ENCODE measurements at regions not wholly inside any gene's neighbourhood (a gene's known extent, or its start where the extent isn't known, plus 50 kb on each side); places are given as distances from the start of the nearest gene placed in this dataset.

DNA sequence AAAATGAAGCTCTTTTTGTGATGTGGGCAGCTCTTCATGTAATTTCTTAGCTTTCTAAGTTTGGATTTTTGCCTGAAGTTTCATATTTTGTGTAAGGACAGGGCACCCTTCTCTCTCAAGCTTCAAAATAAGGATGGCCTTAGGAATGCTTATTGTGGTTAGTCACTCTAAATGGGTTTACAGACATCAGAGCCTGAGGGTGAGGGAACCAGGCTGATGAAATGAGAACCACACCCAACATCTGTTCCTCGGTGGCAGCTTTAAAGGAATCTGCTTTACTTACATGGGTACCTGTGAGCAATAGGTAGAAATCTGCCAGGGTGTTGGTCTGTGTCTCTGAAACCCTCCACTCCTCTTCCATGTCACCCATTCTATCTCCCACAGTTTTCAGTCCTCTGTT, 174.3 kb downstream of the EMX2 start:
- H3K4me1 ChIP-seq, result no peaks in the 10 kb centered on the region
- no peak overlapping the region for H3K4me2 ChIP-seq (ENCODE audit: low read length)
- H3K9me3 ChIP-seq (ENCODE audit: control insufficient read depth, low read length), result no peaks in the 10 kb centered on the region
- H3K79me2 ChIP-seq, result no peaks in the 10 kb centered on the region
- H3K27ac ChIP-seq, result no peak overlapping the region
- H3K9ac ChIP-seq, result no peak overlapping the region
- H3K27me3 ChIP-seq (ENCODE audit: control insufficient read depth, insufficient read depth, low read length), result no peaks in the 10 kb centered on the region
- no peaks in the 10 kb centered on the region for H3K36me3 ChIP-seq (ENCODE audit: control insufficient read depth, insufficient read depth, low read length)
- H2AFZ ChIP-seq, result no peak overlapping the region
- no peak overlapping the region for H3K4me3 ChIP-seq (ENCODE audit: low read depth, low read length)
- TF ChIP-seq, protein P1, sequence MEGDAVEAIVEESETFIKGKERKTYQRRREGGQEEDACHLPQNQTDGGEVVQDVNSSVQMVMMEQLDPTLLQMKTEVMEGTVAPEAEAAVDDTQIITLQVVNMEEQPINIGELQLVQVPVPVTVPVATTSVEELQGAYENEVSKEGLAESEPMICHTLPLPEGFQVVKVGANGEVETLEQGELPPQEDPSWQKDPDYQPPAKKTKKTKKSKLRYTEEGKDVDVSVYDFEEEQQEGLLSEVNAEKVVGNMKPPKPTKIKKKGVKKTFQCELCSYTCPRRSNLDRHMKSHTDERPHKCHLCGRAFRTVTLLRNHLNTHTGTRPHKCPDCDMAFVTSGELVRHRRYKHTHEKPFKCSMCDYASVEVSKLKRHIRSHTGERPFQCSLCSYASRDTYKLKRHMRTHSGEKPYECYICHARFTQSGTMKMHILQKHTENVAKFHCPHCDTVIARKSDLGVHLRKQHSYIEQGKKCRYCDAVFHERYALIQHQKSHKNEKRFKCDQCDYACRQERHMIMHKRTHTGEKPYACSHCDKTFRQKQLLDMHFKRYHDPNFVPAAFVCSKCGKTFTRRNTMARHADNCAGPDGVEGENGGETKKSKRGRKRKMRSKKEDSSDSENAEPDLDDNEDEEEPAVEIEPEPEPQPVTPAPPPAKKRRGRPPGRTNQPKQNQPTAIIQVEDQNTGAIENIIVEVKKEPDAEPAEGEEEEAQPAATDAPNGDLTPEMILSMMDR (IDR thresholded peaks at IDR 0.05), result no peak

DNA sequence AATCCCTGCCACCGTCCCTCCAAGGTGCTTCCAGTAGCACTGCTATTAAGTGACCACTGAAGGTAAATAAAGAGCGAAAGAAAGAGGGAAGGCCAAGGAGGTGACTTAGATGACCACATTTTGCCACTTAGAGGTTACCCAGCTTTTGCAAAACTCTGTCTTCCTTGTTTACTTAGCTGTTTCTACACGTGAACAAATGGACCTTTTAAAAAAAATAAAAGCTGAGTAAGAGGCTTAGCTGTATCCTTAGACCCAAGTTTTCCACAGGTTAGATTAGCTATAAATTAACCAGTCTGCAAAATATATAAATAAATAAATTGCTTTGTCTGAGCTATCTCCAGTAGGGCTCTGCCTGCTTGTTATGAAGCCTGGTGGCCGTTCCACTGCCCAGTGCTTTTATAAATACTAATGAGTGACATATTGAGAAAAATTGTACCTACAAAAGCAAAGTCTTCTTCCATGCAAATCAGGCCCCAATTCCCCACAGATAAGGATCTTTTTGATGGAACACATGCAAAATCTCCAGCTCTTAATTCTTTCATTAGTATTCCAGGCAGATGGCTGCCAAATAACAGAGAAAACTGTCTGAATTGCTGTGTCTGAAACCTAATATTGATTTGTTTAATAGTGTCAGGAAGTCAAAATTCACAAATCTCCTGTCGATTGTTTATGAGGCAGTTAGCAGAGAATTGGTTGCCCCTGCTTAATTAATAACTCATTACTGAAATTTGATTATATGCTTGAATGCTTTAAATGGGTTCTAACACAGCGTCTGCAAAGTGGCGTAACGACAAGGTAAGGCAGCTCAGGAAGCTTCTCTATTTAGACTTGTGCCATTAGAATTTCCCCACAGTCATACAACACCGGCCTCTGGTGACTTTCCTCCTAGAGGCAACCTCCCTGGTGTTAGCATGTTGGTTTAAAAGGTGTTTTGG, 176.7 kb downstream of the EMX2 start:
- H3K4me3 ChIP-seq (ENCODE audit: low read depth, low read length), result no peak overlapping the region
- no peaks in the 10 kb centered on the region for H3K27me3 ChIP-seq (ENCODE audit: control insufficient read depth, insufficient read depth, low read length)
- no peaks in the 10 kb centered on the region for H3K4me1 ChIP-seq
- TF ChIP-seq, protein P1 (IDR thresholded peaks at IDR 0.05), result no peak
- H2AFZ ChIP-seq, result no peak overlapping the region
- no peaks in the 10 kb centered on the region for H3K79me2 ChIP-seq
- no peak overlapping the region for H3K4me2 ChIP-seq (ENCODE audit: low read length)
- H3K36me3 ChIP-seq (ENCODE audit: control insufficient read depth, insufficient read depth, low read length), result no peaks in the 10 kb centered on the region
- H3K9me3 ChIP-seq (ENCODE audit: control insufficient read depth, low read length), result no peaks in the 10 kb centered on the region
- no peak overlapping the region for H3K9ac ChIP-seq
- H3K27ac ChIP-seq, result no peak overlapping the region

DNA sequence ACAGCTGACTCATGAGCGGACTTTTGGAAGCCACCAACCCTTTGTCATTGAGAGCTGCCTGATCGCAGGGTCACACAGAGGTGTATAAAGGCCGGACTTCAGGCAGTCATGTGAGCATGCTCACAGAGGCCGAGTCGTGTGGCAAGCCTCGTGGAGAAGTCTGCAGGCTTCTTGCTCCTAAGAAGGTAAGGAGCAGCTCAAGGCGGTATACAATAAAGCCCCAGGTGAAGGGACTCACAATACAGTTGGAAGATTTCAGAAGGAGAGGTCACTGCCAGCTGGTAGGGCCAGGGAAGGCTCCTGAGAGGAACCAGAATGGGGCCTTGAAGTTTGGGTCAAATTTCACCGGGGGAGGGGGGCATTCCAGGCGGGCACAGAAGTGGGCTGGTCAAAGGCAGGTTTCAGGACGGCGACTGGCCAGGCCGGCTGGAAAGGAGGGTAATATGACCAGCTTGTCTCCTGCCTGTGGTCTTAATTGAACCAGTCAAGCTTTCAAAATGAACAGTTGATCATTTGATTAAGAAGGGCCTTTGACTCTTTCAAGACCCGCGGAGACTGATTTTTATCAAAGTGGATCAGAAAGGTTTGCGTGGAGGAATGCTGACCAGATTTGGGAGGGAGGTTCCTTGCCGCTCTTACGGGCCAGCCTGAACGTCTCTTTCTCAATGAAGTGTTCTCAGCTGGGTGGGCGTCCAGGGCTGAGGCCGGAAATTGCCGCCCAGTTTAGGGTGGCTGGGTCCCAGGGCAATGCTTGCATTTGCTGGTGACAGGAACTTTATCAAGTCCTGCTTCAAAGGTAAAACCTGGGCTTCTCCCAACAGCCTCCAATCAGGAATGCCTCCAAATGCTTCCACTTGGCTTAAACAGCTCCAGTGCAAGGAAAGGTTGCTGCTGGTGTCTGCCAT, 178.6 kb downstream of the EMX2 start:
- Histone ChIP-seq H3K9ac (no peak overlapping the region), H3K4me1 (no peaks in the 10 kb centered on the region), H3K79me2 (no peaks in the 10 kb centered on the region), H3K27ac (no peak overlapping the region), H3K9me3 (ENCODE audit: control insufficient read depth, low read length) (no peaks in the 10 kb centered on the region), H3K4me3 (ENCODE audit: low read depth, low read length) (no peak overlapping the region), H3K4me2 (ENCODE audit: low read length) (peak overlapping the region; percentile 54), H3K27me3 (ENCODE audit: control insufficient read depth, insufficient read depth, low read length) (no peaks in the 10 kb centered on the region), H2AFZ (peak overlapping the region; percentile 83), H3K36me3 (ENCODE audit: control insufficient read depth, insufficient read depth, low read length) (no peaks in the 10 kb centered on the region)
- TF ChIP-seq, protein P1 (IDR thresholded peaks at IDR 0.05), result no peak

DNA sequence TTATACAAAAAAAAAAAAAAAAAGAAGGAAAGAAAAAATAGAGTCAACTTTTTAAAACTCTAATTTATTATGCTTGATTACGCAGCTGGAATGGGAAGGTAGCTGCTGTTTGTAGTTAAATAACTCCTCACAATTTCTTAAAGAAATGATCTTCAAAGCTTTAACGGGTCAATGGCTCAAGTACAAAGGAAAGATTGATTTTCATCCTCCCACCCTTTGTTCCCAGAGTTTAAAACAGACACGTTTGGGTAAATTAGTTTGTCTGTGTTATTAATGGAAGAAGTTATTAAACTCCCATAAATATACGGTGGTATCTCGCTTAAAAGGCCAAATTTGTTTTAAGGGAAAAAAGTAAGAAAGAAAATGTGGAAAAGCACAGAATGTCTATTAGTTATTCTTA, 179.3 kb downstream of the EMX2 start:
- H3K9me3 ChIP-seq (ENCODE audit: control insufficient read depth, low read length), result no peaks in the 10 kb centered on the region
- no peak overlapping the region for H3K27ac ChIP-seq
- no peaks in the 10 kb centered on the region for H3K4me1 ChIP-seq
- TF ChIP-seq, protein P1 (IDR thresholded peaks at IDR 0.05), result no peak
- no peaks in the 10 kb centered on the region for H3K27me3 ChIP-seq (ENCODE audit: control insufficient read depth, insufficient read depth, low read length)
- no peak overlapping the region for H3K9ac ChIP-seq
- H2AFZ ChIP-seq, result no peak overlapping the region
- H3K4me3 ChIP-seq (ENCODE audit: low read depth, low read length), result no peak overlapping the region
- no peaks in the 10 kb centered on the region for H3K36me3 ChIP-seq (ENCODE audit: control insufficient read depth, insufficient read depth, low read length)
- no peak overlapping the region for H3K4me2 ChIP-seq (ENCODE audit: low read length)
- H3K79me2 ChIP-seq, result no peaks in the 10 kb centered on the region

Measured in parathyroid adenoma (tissue), 2 donors.